ENCODE measurements at regions not wholly inside any gene's neighbourhood (a gene's known extent, or its start where the extent isn't known, plus 50 kb on each side); places are given as distances from the start of the nearest gene placed in this dataset.

GRCh38 chr2:6072276-6072675 lies 380.1 kb downstream of the SOX11 start:
- TF ChIP-seq CTCF (conservative IDR thresholded peaks at IDR 0.05; ENCODE audit: low read depth, low read length) (no peak), EZH2 (IDR thresholded peaks at IDR 0.05; ENCODE audit: low read length, unreplicated experiment) (no peak), EZH2phosphoT487 (IDR thresholded peaks at IDR 0.05; ENCODE audit: borderline replicate concordance, low read length) (no peak)
